H1 (cell line): ENCODE measurements at regions not wholly inside any gene's neighbourhood (a gene's known extent, or its start where the extent isn't known, plus 50 kb on each side); places are given as distances from the start of the nearest gene placed in this dataset.

ENCODE experiments used
- CTCF ChIA-PET: fragments of 300-600 bp; sonication (Branson Sonifier 250); formaldehyde crosslinking; loops from one replicate; lab custom pipeline; 2021; ENCODE audit not compliant: partially characterized antibody; lab: Charles Lee
- POLR2A ChIA-PET: fragments of 300-600 bp; sonication (Branson Sonifier 250); formaldehyde crosslinking; loops from one replicate; lab custom pipeline; 2021; ENCODE audit warnings: inconsistent platforms; ENCODE audit not compliant: partially characterized antibody; lab: Charles Lee
- DNase-seq, 2 experiments: peaks; one replicate each; pipeline versions ENCODE4 v3.0.0 to v3.0.0-alpha.2; 2010 to 2022; ENCODE audit warnings: low spot score in 2 of 2, low read depth in 1 of 2, mixed read lengths in 1 of 2
- FAIRE-seq: peaks from 2 replicates; lab custom pipeline; 2011; peaks lifted over from hg19 to GRCh38; lab: Jason Lieb, UNC
- H2AFZ ChIP-seq: 2 replicates; pipeline ENCODE4 v1.8.1; 2012; ENCODE audit warnings: low read length, inconsistent platforms
- H2AK5ac ChIP-seq: 2 replicates; pipeline ENCODE4 v1.6.1; 2013; ENCODE audit warnings: low read depth, low read length
- H2BK120ac ChIP-seq: replicated peaks from 2 replicates; pipeline ENCODE3; 2013; ENCODE audit warnings: low read depth, low read length, inconsistent platforms
- H2BK12ac ChIP-seq: 2 replicates; pipeline ENCODE4 v1.6.1; 2013; ENCODE audit warnings: low read depth, low read length
- H2BK15ac ChIP-seq: 2 replicates; pipeline ENCODE4 v1.6.1; 2013; ENCODE audit warnings: low read length
- H2BK20ac ChIP-seq: 2 replicates; pipeline ENCODE4 v1.6.1; 2013; ENCODE audit warnings: low read length
- H2BK5ac ChIP-seq: 2 replicates; pipeline ENCODE4 v1.6.1; 2013; ENCODE audit warnings: low read depth, low read length
- H3K14ac ChIP-seq: 2 replicates; pipeline ENCODE4 v1.6.1; 2013; ENCODE audit warnings: inconsistent platforms; ENCODE audit not compliant: insufficient read length
- H3K18ac ChIP-seq: 2 replicates; pipeline ENCODE4 v1.6.1; 2013; ENCODE audit warnings: low read length; ENCODE audit errors: extremely low read depth
- H3K23ac ChIP-seq: 2 replicates; pipeline ENCODE4 v1.6.1; 2013; ENCODE audit warnings: inconsistent platforms; ENCODE audit not compliant: insufficient read length
- H3K23me2 ChIP-seq: 2 replicates; pipeline ENCODE4 v1.6.1; 2013; ENCODE audit warnings: low read depth, low read length
- H3K27ac ChIP-seq: 2 replicates; pipeline ENCODE4 v1.6.1; 2011; ENCODE audit warnings: low read depth, low read length, inconsistent platforms
- H3K27me3 ChIP-seq, 4 experiments: replicated peaks in 1 of 4; 1 replicate in 1 of 4; 2 replicates in 3 of 4; pipeline versions ENCODE4 v1.6.1 to v1.8.1; 2011 to 2013; ENCODE audit warnings: low read length in 3 of 4, mild to moderate bottlenecking in 3 of 4, inconsistent platforms in 2 of 4, mixed read lengths in 2 of 4, moderate library complexity in 1 of 4; ENCODE audit not compliant: control insufficient read depth in 3 of 4, insufficient read depth in 3 of 4; ENCODE audit errors: extremely low read depth in 1 of 4
- H3K36me3 ChIP-seq, 4 experiments: 2 replicates each; pipeline versions ENCODE4 v1.6.1 to v1.8.1; 2011 to 2013; ENCODE audit warnings: mild to moderate bottlenecking in 4 of 4, low read length in 3 of 4, moderate library complexity in 2 of 4, control low read depth in 1 of 4, inconsistent platforms in 1 of 4; ENCODE audit not compliant: insufficient read depth in 4 of 4, control insufficient read depth in 2 of 4
- H3K4ac ChIP-seq: replicated peaks from 2 replicates; pipeline ENCODE3; 2013; ENCODE audit warnings: low read length, low read depth, mixed read lengths, inconsistent platforms; ENCODE audit not compliant: insufficient read length
- H3K4me1 ChIP-seq, 4 experiments: replicated peaks in 1 of 4; 1 replicate in 1 of 4; 2 replicates in 3 of 4; pipeline versions ENCODE4 v1.6.1 to v1.8.1; 2011 to 2013; ENCODE audit warnings: low read length in 3 of 4, inconsistent platforms in 2 of 4, mixed read lengths in 1 of 4; ENCODE audit not compliant: insufficient read depth in 4 of 4, control insufficient read depth in 3 of 4
- H3K4me2 ChIP-seq, 2 experiments: 2 replicates each; pipeline versions ENCODE4 v1.6.1 to v1.8.1; 2011 to 2013; ENCODE audit warnings: low read depth in 2 of 2, low read length in 2 of 2, control low read depth in 1 of 2, inconsistent platforms in 1 of 2, mild to moderate bottlenecking in 1 of 2; ENCODE audit not compliant: insufficient read depth in 1 of 2
- H3K4me3 ChIP-seq, 4 experiments: fragments of 200-600, 300-600 bp in 1 of 4; sonication (generic), shearing (Covaris generic), sonication (Bioruptor Twin) in 1 of 4; 2 replicates each; pipeline versions ENCODE4 v1.5.1 to v1.8.1; 2011 to 2016; ENCODE audit warnings: low read length in 4 of 4, low read depth in 3 of 4, control low read depth in 2 of 4, inconsistent platforms in 2 of 4, mild to moderate bottlenecking in 2 of 4, mixed read lengths in 1 of 4, moderate library complexity in 1 of 4; ENCODE audit not compliant: insufficient read depth in 2 of 4; ENCODE audit errors: extremely low read depth in 1 of 4
- H3K56ac ChIP-seq: replicated peaks from 2 replicates; pipeline ENCODE3; 2013; ENCODE audit warnings: low read depth, mild to moderate bottlenecking, mixed read lengths, low read length, inconsistent platforms; ENCODE audit not compliant: insufficient read length
- H3K79me1 ChIP-seq: 2 replicates; pipeline ENCODE4 v1.6.1; 2013; ENCODE audit warnings: low read depth, low read length, control low read depth
- H3K79me2 ChIP-seq, 2 experiments: 2 replicates each; pipeline versions ENCODE4 v1.6.1 to v1.8.1; 2012 to 2013; ENCODE audit warnings: low read length in 2 of 2, mild to moderate bottlenecking in 2 of 2, inconsistent platforms in 1 of 2; ENCODE audit not compliant: insufficient read depth in 2 of 2, control insufficient read depth in 1 of 2
- H3K9ac ChIP-seq, 4 experiments: replicated peaks in 1 of 4; 1 replicate in 1 of 4; 2 replicates in 3 of 4; pipeline versions ENCODE4 v1.6.1 to v1.8.1; 2011 to 2013; ENCODE audit warnings: low read depth in 3 of 4, low read length in 3 of 4, control low read depth in 2 of 4, mild to moderate bottlenecking in 2 of 4, moderate library complexity in 2 of 4, inconsistent platforms in 1 of 4; ENCODE audit errors: extremely low read depth in 1 of 4
- H3K9me3 ChIP-seq, 2 experiments: 2 replicates each; pipeline versions ENCODE4 v1.6.1 to v1.8.1; 2012 to 2013; ENCODE audit warnings: mild to moderate bottlenecking in 2 of 2, moderate library complexity in 2 of 2, control low read depth in 1 of 2, inconsistent platforms in 1 of 2, low read depth in 1 of 2, low read length in 1 of 2, mixed read lengths in 1 of 2; ENCODE audit not compliant: insufficient read depth in 2 of 2
- H4K20me1 ChIP-seq, 2 experiments: replicated peaks in 1 of 2; 2 replicates each; pipeline versions ENCODE3 to v1.8.1; 2011 to 2013; ENCODE audit warnings: inconsistent platforms in 2 of 2, low read length in 2 of 2, mild to moderate bottlenecking in 1 of 2; ENCODE audit not compliant: insufficient read depth in 2 of 2, control insufficient read depth in 1 of 2
- H4K5ac ChIP-seq: 2 replicates; pipeline ENCODE4 v1.6.1; 2013; ENCODE audit warnings: low read length, low read depth, mixed read lengths, inconsistent platforms; ENCODE audit not compliant: insufficient read length
- H4K8ac ChIP-seq: 2 replicates; pipeline ENCODE4 v1.8.0; 2013; ENCODE audit warnings: mild to moderate bottlenecking, moderate library complexity, low read length, inconsistent platforms; ENCODE audit not compliant: insufficient read depth; ENCODE audit errors: extremely low read depth
- H4K91ac ChIP-seq: replicated peaks from 2 replicates; pipeline ENCODE3; 2013; ENCODE audit warnings: low read length, mixed read lengths, inconsistent platforms; ENCODE audit not compliant: insufficient read length
- CHD2 ChIP-seq: IDR thresholded peaks from 2 replicates; pipeline ENCODE4 v1.6.1; 2012; ENCODE audit warnings: low read length, improper control_type of control experiment
- E2F6 ChIP-seq: IDR thresholded peaks from 2 replicates; pipeline ENCODE4 v1.6.1; 2012; ENCODE audit warnings: inconsistent platforms
- FOSL1 ChIP-seq: IDR thresholded peaks from 2 replicates; pipeline ENCODE4 v1.6.1; 2011; ENCODE audit warnings: mild to moderate bottlenecking, low read depth, low read length, moderate library complexity; ENCODE audit not compliant: insufficient read depth
- GTF2F1 ChIP-seq: IDR thresholded peaks from 2 replicates; pipeline ENCODE4 v1.6.1; 2012; ENCODE audit warnings: low read depth, low read length, improper control_type of control experiment, borderline replicate concordance
- HDAC2 ChIP-seq, 2 experiments: fragments of 300-600 bp in 1 of 2; sonication (generic) in 1 of 2; IDR thresholded peaks; 2 replicates each; pipeline ENCODE4 v1.6.1; 2011 to 2012; ENCODE audit warnings: low read depth in 2 of 2, low read length in 2 of 2, mild to moderate bottlenecking in 2 of 2, moderate library complexity in 2 of 2, borderline replicate concordance in 1 of 2, inconsistent platforms in 1 of 2
- YY1 ChIP-seq: IDR thresholded peaks from 2 replicates; pipeline ENCODE4 v1.6.1; 2011; ENCODE audit warnings: low read depth, mild to moderate bottlenecking, low read length
- WGBS, 2 experiments: shearing (Covaris generic) in 1 of 2; methylation state at CpG; one replicate each; pipeline versions ENCODE4 v1.1.6 to v1.1.7; 2013 to 2015; ENCODE audit warnings: low lambda C conversion rate in 2 of 2, mixed read lengths in 2 of 2, inconsistent platforms in 1 of 2, low coverage in 1 of 2, missing lambda C conversion rate in 1 of 2; ENCODE audit not compliant: insufficient replicate concordance in 2 of 2, insufficient coverage in 1 of 2, insufficient read length in 1 of 2; ENCODE audit errors: extremely low coverage in 1 of 2, missing lambda C conversion rate in 1 of 2; 5-methylcytosine and 5-hydroxymethylcytosine counted together

GRCh38 chr10:3270577-3271316 lies 98.2 kb upstream of the PITRM1 start:
- Histone ChIP-seq H3K27me3 (no peaks in the 10 kb centered on the region), H3K4me2 (no peak overlapping the region), H2AFZ (no peak overlapping the region; the same call in 1 of the 2 replicates), H4K5ac (no peak overlapping the region), H3K23ac (no peak overlapping the region), H4K8ac (no peak overlapping the region), H3K4ac (no peak overlapping the region), H3K36me3 (no peaks in the 10 kb centered on the region), H4K91ac (no peak overlapping the region), H4K20me1 (no peaks in the 10 kb centered on the region), H3K18ac (no peak overlapping the region), H3K4me1 (peaks cover 6 to 21% (median 14%) of the 10 kb centered on the region in 4 experiments), H3K14ac (no peak overlapping the region), H3K56ac (no peak overlapping the region), H3K79me2 (no peaks in the 10 kb centered on the region), H3K27ac (no peak overlapping the region), H3K23me2 (no peaks in the 10 kb centered on the region; the same call in 1 of the 2 replicates), H3K9ac (no peak overlapping the region), H2AK5ac (no peak overlapping the region), H2BK120ac (no peak overlapping the region), H3K4me3 (no peak overlapping the region), H2BK12ac (no peak overlapping the region), H2BK20ac (no peak overlapping the region), H2BK5ac (no peak overlapping the region), H3K79me1 (no peaks in the 10 kb centered on the region; the same call in 1 of the 2 replicates), H2BK15ac (no peak overlapping the region), H3K9me3 (no peaks in the 10 kb centered on the region)
- DNase-seq (no peak), FAIRE-seq (no peak)
- ChIA-PET CTCF (interaction anchor here (1.3 to 1.8 kb wide), 3 partner anchors 13 to 128 kb away, joined by 3 to 4 read pairs (median 3); no protein-coding TSS in a partner anchor), POLR2A (no interaction called here)
- TF ChIP-seq FOSL1: no peak
- TF ChIP-seq GTF2F1: no peak
- no peak for TF ChIP-seq YY1
- TF ChIP-seq HDAC2 (IDR thresholded peaks at IDR 0.05; ENCODE audit: borderline replicate concordance in 1 of 2, low read depth in 2 of 2, low read length in 2 of 2): no peak
- TF ChIP-seq E2F6: no peak
- TF ChIP-seq CHD2: no peak
- WGBS, 2 experiments: 91% methylated on average over 18 of the region's 18 CpGs; no CpG with 5 or more reads in 1 of the 2 experiments
